Esophagus squamous epithelium (tissue), 4 donors: ENCODE measurements at regions not wholly inside any gene's neighbourhood (a gene's known extent, or its start where the extent isn't known, plus 50 kb on each side); places are given as distances from the start of the nearest gene placed in this dataset.

Experiments
- POLR2A ChIP-seq, 4 donors: fragments of 450-650 bp; IDR thresholded peaks; one replicate each; pipeline ENCODE4 v1.6.1; 2017; ENCODE audit warnings: antibody characterized with exemption in 4 of 4, mild to moderate bottlenecking in 4 of 4, moderate library complexity in 3 of 4
- TF ChIP-seq, protein P1 (sequence below), 6 experiments: fragments of 450-650 bp in 4 of 6; fragments of 200-600 bp in 2 of 6; sonication (generic) in 2 of 6; IDR thresholded peaks; one replicate each; pipeline ENCODE4 v1.5.1; 2016 to 2019; ENCODE audit warnings: antibody characterized with exemption in 6 of 6, mild to moderate bottlenecking in 4 of 6, moderate library complexity in 4 of 6

DNA sequence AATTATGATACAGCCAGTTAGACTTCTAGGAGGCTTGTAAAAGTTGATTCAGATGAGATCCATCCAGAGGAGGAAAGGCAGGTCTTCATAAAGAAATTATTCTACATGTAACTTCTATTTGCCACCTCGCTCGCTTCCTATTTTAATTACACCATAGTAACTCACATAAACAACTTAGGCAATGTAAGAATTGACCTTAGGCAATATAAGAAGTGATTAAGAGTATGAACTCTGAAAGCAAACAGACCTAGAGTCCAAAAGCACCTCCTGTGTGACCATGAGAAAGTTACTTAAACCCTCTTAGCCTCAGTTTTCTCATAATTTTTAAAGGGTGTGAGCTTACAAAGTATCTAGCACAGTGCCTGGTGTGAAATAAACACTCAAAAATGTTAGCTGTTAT lies 192.7 kb upstream of the NFIA start:
- TF ChIP-seq, protein P1, sequence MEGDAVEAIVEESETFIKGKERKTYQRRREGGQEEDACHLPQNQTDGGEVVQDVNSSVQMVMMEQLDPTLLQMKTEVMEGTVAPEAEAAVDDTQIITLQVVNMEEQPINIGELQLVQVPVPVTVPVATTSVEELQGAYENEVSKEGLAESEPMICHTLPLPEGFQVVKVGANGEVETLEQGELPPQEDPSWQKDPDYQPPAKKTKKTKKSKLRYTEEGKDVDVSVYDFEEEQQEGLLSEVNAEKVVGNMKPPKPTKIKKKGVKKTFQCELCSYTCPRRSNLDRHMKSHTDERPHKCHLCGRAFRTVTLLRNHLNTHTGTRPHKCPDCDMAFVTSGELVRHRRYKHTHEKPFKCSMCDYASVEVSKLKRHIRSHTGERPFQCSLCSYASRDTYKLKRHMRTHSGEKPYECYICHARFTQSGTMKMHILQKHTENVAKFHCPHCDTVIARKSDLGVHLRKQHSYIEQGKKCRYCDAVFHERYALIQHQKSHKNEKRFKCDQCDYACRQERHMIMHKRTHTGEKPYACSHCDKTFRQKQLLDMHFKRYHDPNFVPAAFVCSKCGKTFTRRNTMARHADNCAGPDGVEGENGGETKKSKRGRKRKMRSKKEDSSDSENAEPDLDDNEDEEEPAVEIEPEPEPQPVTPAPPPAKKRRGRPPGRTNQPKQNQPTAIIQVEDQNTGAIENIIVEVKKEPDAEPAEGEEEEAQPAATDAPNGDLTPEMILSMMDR (IDR thresholded peaks at IDR 0.05): no peak
- no peak for TF ChIP-seq POLR2A (IDR thresholded peaks at IDR 0.05)
